Stimulated activated naive CD8-positive, alpha-beta T cell treated with anti-CD3 and anti-CD28 coated beads, Interleukin-15, Interleukin-2, amounts not matched to agents 100 ng/mL and 50 ng/mL, for 24 hours (primary cell): ENCODE measurements at regions not wholly inside any gene's neighbourhood (a gene's known extent, or its start where the extent isn't known, plus 50 kb on each side); places are given as distances from the start of the nearest gene placed in this dataset.

Experiments
- H3K27ac Mint-ChIP-seq: one replicate; pipeline ENCODE4 v1.8.0; 2021; ENCODE audit warnings: mild to moderate bottlenecking, mixed read lengths
- H3K27me3 Mint-ChIP-seq: one replicate; pipeline ENCODE4 v1.8.0; 2021; ENCODE audit warnings: mixed read lengths
- H3K36me3 Mint-ChIP-seq: one replicate; pipeline ENCODE4 v1.8.0; 2021; ENCODE audit warnings: low read depth, mixed read lengths
- H3K4me1 Mint-ChIP-seq: one replicate; pipeline ENCODE4 v1.8.0; 2021; ENCODE audit warnings: low read depth, mixed read lengths
- H3K4me3 Mint-ChIP-seq: one replicate; pipeline ENCODE4 v1.8.0; 2021; ENCODE audit warnings: mild to moderate bottlenecking, mixed read lengths
- H3K9me3 Mint-ChIP-seq: one replicate; pipeline ENCODE4 v1.8.0; 2021; ENCODE audit warnings: mixed read lengths

DNA sequence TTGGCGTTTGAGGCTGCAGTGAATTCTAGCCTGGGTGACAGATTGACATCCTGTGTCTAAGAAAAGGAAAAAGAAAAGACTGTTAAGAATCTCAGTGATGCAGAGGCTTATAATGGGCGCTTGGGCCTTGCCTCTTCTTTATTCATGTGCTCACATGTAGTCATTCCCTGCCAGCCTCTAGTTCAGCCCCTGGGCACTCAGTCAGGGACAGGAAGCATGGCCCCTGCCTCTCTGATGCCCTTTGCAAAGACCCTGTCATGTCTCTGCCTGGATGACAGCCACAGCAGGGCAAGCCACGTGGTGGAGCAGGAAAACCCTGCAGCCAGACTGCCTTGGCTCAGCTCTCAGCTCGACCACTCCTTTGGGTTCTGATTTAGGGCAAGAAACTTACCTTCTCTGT lies 368.9 kb downstream of the RPS24 start:
- Mint-ChIP-seq H3K27me3 (peaks cover 10% of the 10 kb centered on the region), H3K4me1 (peaks cover 7% of the 10 kb centered on the region), H3K27ac (no peak overlapping the region), H3K36me3 (no peaks in the 10 kb centered on the region), H3K4me3 (no peak overlapping the region), H3K9me3 (no peaks in the 10 kb centered on the region)

DNA sequence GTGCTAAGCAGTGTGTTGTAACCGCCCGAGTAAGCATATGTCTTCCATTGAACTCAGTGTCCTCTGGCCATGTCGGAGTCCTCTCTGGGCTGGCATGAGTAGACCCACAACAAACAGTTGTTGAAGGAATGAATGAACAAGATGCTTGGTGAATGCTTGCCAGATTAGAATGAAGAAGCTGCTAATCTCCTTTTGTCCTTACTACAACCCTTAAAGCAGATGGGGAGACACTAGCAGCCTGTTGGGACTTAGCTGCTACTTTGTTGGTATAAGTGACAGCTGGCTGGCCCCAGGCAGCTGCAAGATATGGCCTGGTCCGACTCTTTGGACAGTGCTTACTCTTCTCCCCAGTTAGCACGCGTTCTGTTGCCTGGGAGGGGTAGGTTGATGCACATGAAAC lies 370.1 kb downstream of the RPS24 start:
- Mint-ChIP-seq H3K36me3 (no peaks in the 10 kb centered on the region), H3K27ac (no peak overlapping the region), H3K27me3 (peaks cover 10% of the 10 kb centered on the region), H3K4me1 (peaks cover 7% of the 10 kb centered on the region), H3K4me3 (no peak overlapping the region), H3K9me3 (no peaks in the 10 kb centered on the region)

DNA sequence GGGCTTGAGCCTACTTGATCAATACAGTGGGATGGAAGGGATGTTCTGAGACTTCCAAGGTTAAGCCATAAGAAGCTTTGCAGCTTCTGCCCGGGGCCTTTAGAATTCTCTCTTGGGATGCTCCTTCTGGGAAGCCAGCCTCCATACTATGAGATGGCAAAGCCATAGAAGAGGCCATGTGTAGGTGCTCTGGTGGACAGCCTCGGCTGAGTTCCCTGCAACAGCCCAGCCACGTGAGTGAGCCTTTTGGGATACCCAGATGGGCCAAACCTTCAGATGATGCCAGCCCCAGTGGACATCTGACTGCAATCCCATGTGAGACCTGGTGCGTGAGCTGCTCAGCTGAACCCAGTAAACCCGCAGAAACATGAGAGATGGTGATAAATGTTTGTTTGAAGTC lies 370.6 kb downstream of the RPS24 start:
- Mint-ChIP-seq H3K4me1 (peaks cover 7% of the 10 kb centered on the region), H3K4me3 (no peak overlapping the region), H3K36me3 (no peaks in the 10 kb centered on the region), H3K27me3 (peaks cover 10% of the 10 kb centered on the region), H3K27ac (no peak overlapping the region), H3K9me3 (no peaks in the 10 kb centered on the region)

DNA sequence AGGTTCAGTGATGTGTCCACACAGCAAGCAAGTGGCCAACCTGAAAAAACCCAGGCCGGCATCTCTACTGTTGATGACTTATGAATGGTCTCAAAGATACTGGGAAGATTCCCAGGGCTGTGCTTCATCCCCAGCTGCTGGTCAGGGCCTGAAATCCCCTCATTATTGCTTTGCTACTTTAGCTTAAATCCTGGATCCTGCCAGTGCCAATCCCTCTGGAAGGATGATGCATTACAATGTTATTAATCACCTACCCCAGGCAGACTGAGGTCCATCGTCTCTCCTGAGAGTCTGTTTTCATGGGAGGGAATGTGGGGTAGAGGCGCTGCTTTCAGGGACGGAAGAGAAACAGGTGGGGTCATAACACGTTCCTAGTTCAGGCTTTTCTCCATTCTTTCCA lies 371.6 kb downstream of the RPS24 start:
- no peaks in the 10 kb centered on the region for H3K36me3 Mint-ChIP-seq
- H3K4me3 Mint-ChIP-seq, result no peak overlapping the region
- H3K4me1 Mint-ChIP-seq, result peaks cover 7% of the 10 kb centered on the region
- peaks cover 10% of the 10 kb centered on the region for H3K27me3 Mint-ChIP-seq
- no peaks in the 10 kb centered on the region for H3K9me3 Mint-ChIP-seq
- no peak overlapping the region for H3K27ac Mint-ChIP-seq

DNA sequence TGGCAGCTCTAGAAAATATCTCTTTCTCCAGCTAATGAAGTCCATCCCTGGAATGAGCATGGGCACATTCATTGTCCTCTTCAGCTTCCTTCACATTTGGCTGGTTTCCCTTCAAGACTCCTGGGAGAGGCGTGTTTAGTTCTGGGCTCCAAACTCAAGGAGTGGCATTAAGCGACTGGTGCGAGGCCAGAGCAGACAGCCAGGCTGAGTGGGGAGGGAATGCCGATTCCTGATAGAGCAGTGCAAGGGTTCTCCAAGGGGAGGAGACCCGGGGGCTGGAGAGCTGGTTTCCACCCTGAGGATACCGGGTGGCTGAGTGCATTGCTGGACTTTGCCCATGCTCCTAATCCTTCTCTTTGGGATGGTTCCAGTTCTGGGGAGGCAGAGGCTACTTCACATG lies 372.1 kb downstream of the RPS24 start:
- Mint-ChIP-seq H3K36me3 (no peaks in the 10 kb centered on the region), H3K27ac (no peak overlapping the region), H3K27me3 (peaks cover 10% of the 10 kb centered on the region), H3K9me3 (no peaks in the 10 kb centered on the region), H3K4me3 (no peak overlapping the region), H3K4me1 (peaks cover 7% of the 10 kb centered on the region)

DNA sequence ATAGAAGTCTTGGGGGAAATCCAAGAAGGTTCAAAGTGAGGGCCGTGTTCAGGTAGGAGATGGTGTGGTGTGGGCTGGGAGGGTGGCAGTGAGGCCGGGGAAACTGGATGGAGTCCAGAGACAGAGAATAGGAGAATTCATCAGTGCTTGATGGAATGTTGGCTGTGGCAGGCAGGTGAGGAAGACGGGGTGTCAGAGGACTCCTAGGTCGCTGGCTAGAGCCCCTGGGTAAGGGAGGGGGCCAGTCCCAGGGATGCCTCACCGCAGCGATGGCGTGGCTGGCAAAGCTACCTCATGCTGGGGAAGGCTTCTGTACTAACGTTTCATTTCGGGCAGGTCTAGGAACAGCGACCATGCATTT lies 373.0 kb downstream of the RPS24 start:
- no peaks in the 10 kb centered on the region for H3K9me3 Mint-ChIP-seq
- no peak overlapping the region for H3K27ac Mint-ChIP-seq
- peaks cover 10% of the 10 kb centered on the region for H3K27me3 Mint-ChIP-seq
- H3K4me3 Mint-ChIP-seq, result peak overlapping the region; percentile 52
- H3K4me1 Mint-ChIP-seq, result peaks cover 7% of the 10 kb centered on the region
- no peaks in the 10 kb centered on the region for H3K36me3 Mint-ChIP-seq

DNA sequence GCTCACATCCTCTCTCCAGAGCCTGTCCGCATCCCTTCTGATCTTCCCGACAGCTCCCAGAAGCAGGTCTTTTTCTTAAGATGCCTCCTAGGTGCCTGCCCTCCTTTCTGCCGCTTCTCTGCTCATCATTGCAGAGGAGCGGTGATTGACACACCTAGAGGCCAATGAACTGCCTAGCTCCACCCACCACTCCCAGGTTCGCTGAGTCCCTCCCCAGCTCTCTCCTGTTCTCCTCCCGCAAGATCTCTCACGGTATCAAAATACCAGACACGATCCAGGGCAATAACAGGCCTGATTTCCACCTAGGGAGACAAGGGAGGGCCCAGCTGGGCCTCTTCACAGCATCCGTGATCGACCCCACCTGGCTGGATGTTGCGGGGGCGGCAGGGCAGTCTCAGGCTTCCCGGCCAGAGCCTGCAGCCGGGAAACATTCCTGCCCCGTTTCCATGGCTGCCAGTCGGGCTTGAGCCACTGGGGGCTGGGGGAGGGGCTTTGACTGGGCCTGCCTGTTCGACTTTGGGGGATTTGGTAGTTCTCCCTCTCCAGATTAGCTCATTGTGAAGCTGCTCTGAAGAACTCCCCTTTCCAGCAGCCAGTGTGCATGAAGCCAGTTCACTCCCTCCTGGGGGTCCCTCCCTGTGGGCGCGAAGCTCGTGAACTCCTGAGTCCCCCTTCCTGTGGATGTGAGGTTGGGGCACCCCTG lies 373.5 kb downstream of the RPS24 start:
- Mint-ChIP-seq H3K27ac (no peak overlapping the region), H3K4me1 (peaks cover 7% of the 10 kb centered on the region), H3K4me3 (peak overlapping the region; percentile 52), H3K9me3 (no peaks in the 10 kb centered on the region), H3K27me3 (peaks cover 10% of the 10 kb centered on the region), H3K36me3 (no peaks in the 10 kb centered on the region)

DNA sequence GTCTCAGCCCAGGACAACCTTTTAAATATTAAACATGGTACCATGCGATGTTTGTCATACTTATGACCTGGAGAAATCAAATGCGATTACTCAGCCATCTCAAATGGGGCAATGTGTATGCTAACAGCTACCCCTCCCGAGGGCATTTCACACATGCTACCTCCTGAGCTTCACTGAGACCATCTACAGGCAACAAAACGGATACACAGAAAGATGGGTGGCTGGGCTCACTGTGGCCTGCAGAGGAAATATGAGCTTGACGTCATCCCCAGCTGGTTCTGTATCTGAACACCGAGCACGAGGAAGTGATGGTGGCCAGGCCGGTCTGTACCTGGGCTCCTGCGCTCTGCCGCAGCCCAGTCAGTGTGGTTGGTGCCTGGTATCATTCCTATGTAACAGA lies 374.3 kb downstream of the RPS24 start:
- H3K4me3 Mint-ChIP-seq, result no peak overlapping the region

DNA sequence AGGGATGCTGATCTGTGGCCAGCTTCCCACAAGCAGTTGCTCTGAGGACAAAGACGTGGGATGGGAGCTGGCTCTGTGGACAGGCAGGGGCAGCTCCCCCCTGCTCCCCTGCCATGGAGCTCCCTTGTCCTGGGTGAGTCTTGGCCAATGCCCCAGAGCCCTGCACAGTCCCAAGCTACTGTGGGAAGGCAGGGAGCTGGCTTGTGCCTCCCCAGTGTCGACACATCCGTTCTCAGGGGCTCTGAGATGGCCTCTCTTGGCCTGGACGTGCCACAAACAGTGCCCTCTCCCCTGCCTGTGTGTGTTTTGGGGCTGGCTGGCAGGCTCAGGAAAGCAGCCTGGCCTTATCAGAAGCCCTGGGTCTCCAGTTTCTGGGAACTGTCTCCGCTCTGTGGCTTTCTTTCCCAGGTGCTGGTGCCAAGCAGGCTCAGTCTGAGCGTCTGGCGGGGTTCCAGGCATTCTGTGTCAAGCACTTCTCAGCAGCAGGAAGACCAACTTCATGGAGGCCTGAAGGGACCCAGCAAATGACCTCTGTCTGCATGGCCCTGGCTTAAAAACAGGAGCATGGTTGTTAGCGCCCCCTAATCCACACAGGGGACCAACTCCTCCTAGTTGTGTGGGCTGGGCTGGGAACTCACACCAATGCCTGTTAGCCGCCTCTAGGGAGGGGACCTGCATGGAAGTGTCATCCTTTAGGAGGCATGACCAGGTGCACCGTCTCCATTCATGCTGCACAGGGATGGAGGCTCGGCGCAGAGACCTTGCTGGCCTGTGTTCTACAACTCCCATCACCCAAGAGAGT lies 375.2 kb downstream of the RPS24 start:
- no peaks in the 10 kb centered on the region for H3K36me3 Mint-ChIP-seq
- peaks cover 10% of the 10 kb centered on the region for H3K27me3 Mint-ChIP-seq
- no peak overlapping the region for H3K4me3 Mint-ChIP-seq
- no peaks in the 10 kb centered on the region for H3K9me3 Mint-ChIP-seq
- H3K4me1 Mint-ChIP-seq, result peaks cover 7% of the 10 kb centered on the region
- no peak overlapping the region for H3K27ac Mint-ChIP-seq

More for the DNA sequence above, 374.3 kb downstream of the RPS24 start:
- H3K27ac Mint-ChIP-seq, result no peak overlapping the region
- no peaks in the 10 kb centered on the region for H3K9me3 Mint-ChIP-seq
- no peaks in the 10 kb centered on the region for H3K36me3 Mint-ChIP-seq
- peaks cover 10% of the 10 kb centered on the region for H3K27me3 Mint-ChIP-seq
- peaks cover 7% of the 10 kb centered on the region for H3K4me1 Mint-ChIP-seq

DNA sequence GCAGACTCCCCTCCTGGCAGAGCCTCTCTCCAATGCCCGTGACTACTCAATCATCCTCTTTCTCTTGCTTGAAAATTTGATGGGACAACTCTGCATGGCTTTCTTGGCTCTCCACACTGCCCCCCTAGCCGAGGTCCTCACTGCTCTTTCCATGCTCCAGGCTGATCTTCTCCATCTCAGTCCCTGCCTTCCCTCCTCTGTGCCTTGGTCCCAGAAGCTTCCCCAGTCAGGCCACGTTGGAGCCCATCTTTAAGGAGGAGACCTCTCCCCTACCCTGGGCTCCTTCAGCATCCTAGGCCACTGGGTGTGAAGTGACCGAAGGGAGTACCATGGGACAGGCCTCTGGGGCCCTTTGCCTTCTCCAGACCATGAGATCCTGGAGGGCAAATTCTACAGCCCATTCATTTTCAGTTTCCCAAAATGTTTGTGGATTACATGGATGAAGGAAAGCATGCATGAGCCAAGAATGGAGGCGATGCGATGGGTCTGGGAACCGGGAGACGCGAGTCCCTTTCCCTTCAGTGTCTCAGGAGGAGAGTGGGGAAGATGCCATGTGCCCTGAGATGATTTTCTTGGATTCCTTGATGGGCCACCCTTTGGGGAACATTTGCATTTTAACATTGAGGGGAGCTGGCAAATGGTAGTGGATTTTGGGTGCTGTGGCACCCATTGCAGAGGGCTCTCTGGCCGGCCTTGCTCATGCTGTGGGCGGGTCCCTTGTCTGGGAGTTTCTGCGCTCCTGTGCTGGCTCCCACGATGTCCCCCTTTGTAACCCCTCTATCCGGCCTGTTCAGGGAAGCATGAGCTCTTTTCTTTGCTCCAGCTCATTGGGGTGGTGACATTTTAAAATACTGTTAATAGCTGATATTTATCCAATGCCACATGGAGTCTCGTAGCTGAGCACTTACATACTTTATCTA lies 376.6 kb downstream of the RPS24 start:
- Mint-ChIP-seq H3K4me1 (peaks cover 7% of the 10 kb centered on the region), H3K9me3 (no peaks in the 10 kb centered on the region), H3K27ac (no peak overlapping the region), H3K4me3 (no peak overlapping the region), H3K27me3 (peaks cover 10% of the 10 kb centered on the region), H3K36me3 (no peaks in the 10 kb centered on the region)

DNA sequence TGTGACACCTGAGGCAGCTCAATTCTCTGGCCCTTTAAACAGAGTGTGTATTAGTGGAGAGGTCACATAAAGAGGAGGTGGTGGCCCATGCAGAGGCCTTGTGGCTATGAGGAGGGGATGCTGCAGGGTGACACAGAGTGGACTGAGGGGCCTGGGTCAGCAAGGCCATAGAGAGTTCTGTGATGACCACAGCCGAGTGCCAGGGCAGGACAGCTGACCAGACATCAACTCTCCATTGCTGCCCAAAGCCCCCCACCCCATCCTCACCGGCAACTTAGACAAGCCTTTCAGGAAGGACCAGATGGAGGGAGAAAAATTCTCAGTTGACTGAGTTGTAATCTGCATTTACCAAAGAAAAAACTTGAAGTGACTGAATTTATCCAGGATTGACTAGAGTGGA lies 378.1 kb downstream of the RPS24 start:
- Mint-ChIP-seq H3K9me3 (no peaks in the 10 kb centered on the region), H3K4me3 (no peak overlapping the region), H3K4me1 (peaks cover 4% of the 10 kb centered on the region), H3K27ac (no peak overlapping the region), H3K27me3 (peaks cover 4% of the 10 kb centered on the region), H3K36me3 (no peaks in the 10 kb centered on the region)

DNA sequence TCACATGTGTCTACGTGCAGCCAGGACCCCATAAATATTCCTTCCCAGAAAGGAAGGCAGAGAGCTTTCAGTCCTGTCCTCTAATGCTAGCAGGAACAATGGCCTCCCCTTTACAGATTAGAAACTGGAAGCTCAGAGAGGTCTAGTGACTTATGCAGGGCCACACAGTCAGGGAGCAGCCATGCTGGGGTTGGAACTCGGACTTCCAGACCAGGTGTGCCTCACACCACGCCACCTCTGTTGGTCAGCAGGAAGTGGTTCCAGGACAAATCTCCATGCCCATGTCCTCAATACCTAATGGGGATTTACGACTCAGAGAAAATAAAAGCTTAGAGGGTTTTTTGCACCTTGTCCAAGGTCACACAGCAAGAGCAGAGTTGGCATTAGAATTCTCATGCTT lies 378.9 kb downstream of the RPS24 start:
- H3K27ac Mint-ChIP-seq, result no peak overlapping the region
- H3K4me3 Mint-ChIP-seq, result no peak overlapping the region
- H3K36me3 Mint-ChIP-seq, result no peaks in the 10 kb centered on the region
- no peaks in the 10 kb centered on the region for H3K9me3 Mint-ChIP-seq
- H3K27me3 Mint-ChIP-seq, result no peaks in the 10 kb centered on the region
- H3K4me1 Mint-ChIP-seq, result no peaks in the 10 kb centered on the region

DNA sequence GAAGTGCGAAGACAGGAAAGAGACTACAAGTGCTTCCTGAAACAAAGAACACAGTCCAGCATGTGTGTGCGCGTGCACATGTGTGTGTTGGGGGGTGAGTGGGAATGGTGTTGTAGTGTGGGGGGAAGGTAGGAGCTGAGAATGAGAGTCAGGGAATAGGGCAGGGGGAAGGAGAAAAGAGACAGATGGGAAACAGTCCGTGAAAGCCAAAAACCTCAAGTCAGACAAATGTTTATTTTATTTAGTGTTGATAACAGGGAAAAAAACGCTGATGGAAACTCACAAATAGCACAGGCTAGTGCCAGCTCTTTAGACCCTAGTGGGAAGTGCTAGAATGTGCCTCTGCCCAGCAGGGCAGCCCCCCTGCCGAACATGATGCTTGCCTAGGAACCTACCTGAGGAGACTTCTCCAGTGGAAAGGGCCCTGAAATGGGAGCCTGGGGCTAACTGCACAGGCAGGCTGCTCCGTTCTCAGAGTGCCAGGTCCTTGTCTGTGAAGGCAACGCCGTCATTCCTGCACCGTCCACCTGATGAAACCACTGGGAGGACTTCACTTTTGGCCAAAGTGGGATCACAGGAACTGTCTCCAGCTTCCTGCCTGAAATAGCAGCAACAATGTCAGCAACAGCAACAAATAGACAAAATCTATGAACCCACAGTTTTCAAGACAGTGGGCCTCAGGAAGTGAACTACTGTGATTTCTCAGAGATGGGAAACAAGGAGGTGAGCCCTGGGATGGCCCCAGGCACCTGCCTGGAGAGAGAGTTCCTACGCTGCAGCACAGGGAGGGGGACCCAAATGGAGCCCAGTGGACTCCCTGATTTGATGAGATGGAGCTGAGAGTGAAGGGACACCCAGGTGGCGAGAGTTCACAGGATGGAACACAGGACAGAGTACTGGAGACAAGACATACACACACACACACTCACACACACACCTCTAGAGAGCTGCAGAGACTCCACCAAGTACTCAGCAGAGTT lies 379.7 kb downstream of the RPS24 start:
- Mint-ChIP-seq H3K9me3 (no peaks in the 10 kb centered on the region), H3K4me3 (no peak overlapping the region), H3K27ac (no peak overlapping the region), H3K4me1 (no peaks in the 10 kb centered on the region), H3K27me3 (no peaks in the 10 kb centered on the region), H3K36me3 (no peaks in the 10 kb centered on the region)

DNA sequence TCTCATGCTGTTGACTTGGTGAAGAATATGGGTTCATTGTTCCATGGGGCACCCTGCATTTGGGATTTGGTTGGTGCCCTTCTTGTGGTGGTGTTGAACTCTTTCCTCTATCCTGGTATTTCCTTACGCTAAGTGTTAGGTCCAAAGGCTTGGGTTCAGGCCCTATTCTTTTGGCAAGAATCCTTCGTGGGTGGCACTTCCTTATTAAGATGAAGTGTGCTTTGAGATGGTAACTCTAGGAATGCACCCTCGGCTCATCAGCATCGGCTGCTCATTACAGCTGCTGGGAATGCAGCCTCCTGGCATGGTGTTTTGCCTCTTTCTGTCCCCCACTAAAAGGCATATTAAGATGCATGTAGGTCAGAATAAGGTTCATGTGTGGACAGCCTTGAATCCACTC lies 380.7 kb downstream of the RPS24 start:
- H3K36me3 Mint-ChIP-seq, result no peaks in the 10 kb centered on the region
- no peaks in the 10 kb centered on the region for H3K4me1 Mint-ChIP-seq
- no peaks in the 10 kb centered on the region for H3K9me3 Mint-ChIP-seq
- no peak overlapping the region for H3K27ac Mint-ChIP-seq
- no peak overlapping the region for H3K4me3 Mint-ChIP-seq
- H3K27me3 Mint-ChIP-seq, result no peaks in the 10 kb centered on the region
